ENCODE measurements at regions not wholly inside any gene's neighbourhood (a gene's known extent, or its start where the extent isn't known, plus 50 kb on each side); places are given as distances from the start of the nearest gene placed in this dataset.

- H3K4me3 ChIP-seq (ENCODE audit: low read length): no peak overlapping the region
- no peak overlapping the region for H3K4me3 Mint-ChIP-seq
- no peaks in the 10 kb centered on the region for H3K36me3 ChIP-seq (ENCODE audit: insufficient read depth, low read length)
- H3K27ac ChIP-seq (ENCODE audit: low read depth in 1 of 2, low read length in 2 of 2): no peak overlapping the region
- ChIA-PET POLR2A (no interaction called here), CTCF (no interaction called here)
- TF ChIP-seq CTCF (IDR thresholded peaks at IDR 0.05): no peak
- no peak overlapping the region for H3K27ac Mint-ChIP-seq
- no peaks in the 10 kb centered on the region for H3K27me3 ChIP-seq (ENCODE audit: control insufficient read depth in 1 of 2, insufficient read depth in 2 of 2, low read length in 2 of 2)
- no peaks in the 10 kb centered on the region for H3K9me3 ChIP-seq (ENCODE audit: control insufficient read depth in 1 of 2, insufficient read depth in 1 of 2, low read length in 2 of 2)
- ATAC-seq (ENCODE audit: poor library complexity) (no peak), DNase-seq (no peak)
- no peaks in the 10 kb centered on the region for H3K36me3 Mint-ChIP-seq (ENCODE audit: low read depth)
- intact Hi-C loops (cut with DNase I, micrococcal nuclease): no loop called here
- H3K4me1 Mint-ChIP-seq (ENCODE audit: low read depth): no peaks in the 10 kb centered on the region
- H3K9me3 Mint-ChIP-seq: peaks cover 5% of the 10 kb centered on the region
- no peaks in the 10 kb centered on the region for H3K27me3 Mint-ChIP-seq
- H3K4me1 ChIP-seq (ENCODE audit: insufficient read depth, low read length): no peaks in the 10 kb centered on the region
These were observed 887.1 kb upstream of the FRG1 start for GRCh38 chr4:189053621-189054020.

- ChIA-PET CTCF (no interaction called here), POLR2A (no interaction called here)
- no peak overlapping the region for H3K4me3 Mint-ChIP-seq
- Histone ChIP-seq H3K27me3 (ENCODE audit: control insufficient read depth in 1 of 2, insufficient read depth in 2 of 2, low read length in 2 of 2) (no peaks in the 10 kb centered on the region), H3K9me3 (ENCODE audit: control insufficient read depth in 1 of 2, insufficient read depth in 1 of 2, low read length in 2 of 2) (peaks cover 8 to 18% of the 10 kb centered on the region in 2 experiments), H3K4me1 (ENCODE audit: insufficient read depth, low read length) (no peaks in the 10 kb centered on the region), H3K4me3 (ENCODE audit: low read length) (no peak overlapping the region), H3K27ac (ENCODE audit: low read depth in 1 of 2, low read length in 2 of 2) (no peak overlapping the region), H3K36me3 (ENCODE audit: insufficient read depth, low read length) (no peaks in the 10 kb centered on the region)
- H3K27ac Mint-ChIP-seq: no peak overlapping the region
- no peaks in the 10 kb centered on the region for H3K36me3 Mint-ChIP-seq (ENCODE audit: low read depth)
- no peak for TF ChIP-seq CTCF (IDR thresholded peaks at IDR 0.05)
- H3K27me3 Mint-ChIP-seq: no peaks in the 10 kb centered on the region
- intact Hi-C loops (cut with DNase I, micrococcal nuclease): no loop called here
- no peaks in the 10 kb centered on the region for H3K4me1 Mint-ChIP-seq (ENCODE audit: low read depth)
- H3K9me3 Mint-ChIP-seq: peaks cover 17% of the 10 kb centered on the region
- no peak for ATAC-seq (ENCODE audit: poor library complexity)
- no peak for DNase-seq
These were observed 880.6 kb upstream of the FRG1 start for GRCh38 chr4:189060104-189060503.

- POLR2A ChIA-PET: no interaction called here
- H3K27ac Mint-ChIP-seq: no peak overlapping the region
These were observed 878.4 kb upstream of the FRG1 start for GRCh38 chr4:189062047-189062820.

More at GRCh38 chr4:189062047-189062820, 878.4 kb upstream of the FRG1 start:
- no peak for ATAC-seq (ENCODE audit: poor library complexity)
- Mint-ChIP-seq H3K4me1 (ENCODE audit: low read depth) (no peaks in the 10 kb centered on the region), H3K27me3 (no peaks in the 10 kb centered on the region), H3K9me3 (peaks cover 14% of the 10 kb centered on the region), H3K4me3 (no peak overlapping the region), H3K36me3 (ENCODE audit: low read depth) (no peaks in the 10 kb centered on the region)
- intact Hi-C loops (cut with DNase I, micrococcal nuclease): no loop called here
- CTCF ChIA-PET: no interaction called here
- Histone ChIP-seq H3K36me3 (ENCODE audit: insufficient read depth, low read length) (no peaks in the 10 kb centered on the region), H3K4me1 (ENCODE audit: insufficient read depth, low read length) (no peaks in the 10 kb centered on the region), H3K4me3 (ENCODE audit: low read length) (no peak overlapping the region), H3K27ac (ENCODE audit: low read depth in 1 of 2, low read length in 2 of 2) (no peak overlapping the region), H3K27me3 (ENCODE audit: control insufficient read depth in 1 of 2, insufficient read depth in 2 of 2, low read length in 2 of 2) (no peaks in the 10 kb centered on the region), H3K9me3 (ENCODE audit: control insufficient read depth in 1 of 2, insufficient read depth in 1 of 2, low read length in 2 of 2) (peaks cover 8 to 18% of the 10 kb centered on the region in 2 experiments)
- DNase-seq: no peak
- no peak for TF ChIP-seq CTCF (IDR thresholded peaks at IDR 0.05)

Data from CD4-positive, alpha-beta T cell (primary cell).